GM18907 (cell line): ENCODE measurements at regions not wholly inside any gene's neighbourhood (a gene's known extent, or its start where the extent isn't known, plus 50 kb on each side); places are given as distances from the start of the nearest gene placed in this dataset.
A peak's percentile ranks its signal among the peaks of the same experiment; 100 is the strongest.
"Not testable (repeated sequence)": the region's sequence is repeated elsewhere in the genome, so short reads cannot be mapped to it uniquely, and the experiment has no call there.

Source experiments
- ATAC-seq: cut with Tn5 transposase; IDR thresholded peaks from one replicate; pipeline ENCODE4 v1.9.1; 2021; ENCODE audit warnings: mild to moderate bottlenecking, moderate library complexity; ENCODE audit not compliant: unreplicated experiment

DNA sequence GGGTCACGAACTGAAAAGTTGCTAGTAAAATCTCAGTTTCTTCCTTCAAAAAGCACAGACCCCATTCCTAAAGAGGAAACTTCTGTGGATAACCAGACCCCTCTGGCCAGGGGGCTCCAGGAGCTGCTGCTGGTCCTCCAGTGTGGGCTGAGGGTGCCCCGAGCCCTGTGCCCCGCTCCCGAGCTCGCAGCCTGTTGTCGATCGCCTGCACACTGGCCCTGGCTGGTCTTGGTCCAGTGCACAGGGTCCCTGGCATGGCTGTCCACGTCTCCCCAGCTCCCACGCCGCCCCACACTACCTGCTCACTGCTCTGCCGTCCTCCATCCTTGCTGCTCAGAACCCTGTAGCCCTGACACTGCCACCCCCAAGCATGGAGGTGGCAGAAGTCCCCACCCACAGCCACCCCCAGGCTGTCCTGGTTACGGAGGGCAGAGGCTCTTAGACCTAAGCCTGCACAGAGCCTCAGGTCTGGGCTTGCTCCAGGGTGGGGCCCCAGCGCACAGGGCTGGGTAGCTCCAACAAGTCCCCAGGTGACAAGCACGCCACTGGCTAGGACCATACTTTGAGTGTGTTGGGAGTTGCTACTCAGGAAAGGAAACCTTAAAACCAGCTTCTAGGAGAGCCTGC, 87.0 kb downstream of the PLXNA1 start:
- ATAC-seq, result no peak

DNA sequence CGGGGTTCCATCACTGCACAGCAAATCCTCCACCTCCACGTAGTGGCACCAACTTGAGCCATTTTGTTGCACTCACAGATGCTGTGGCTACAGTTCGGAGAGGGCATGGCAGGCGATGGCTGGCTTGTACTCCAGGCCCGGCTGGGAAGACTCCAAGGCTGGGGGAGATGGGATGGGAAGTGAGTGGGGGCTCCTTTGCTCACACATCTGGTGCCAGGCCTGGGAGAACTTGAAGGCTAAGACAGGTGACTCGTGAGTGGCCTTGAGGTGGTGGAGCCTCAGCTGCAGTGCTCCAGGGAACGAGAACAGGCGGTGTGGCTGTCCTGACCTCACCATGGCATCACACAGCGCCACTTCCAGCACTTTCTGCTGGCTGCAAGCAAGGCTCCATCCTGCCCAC, 87.9 kb downstream of the PLXNA1 start:
- ATAC-seq, result no peak

DNA sequence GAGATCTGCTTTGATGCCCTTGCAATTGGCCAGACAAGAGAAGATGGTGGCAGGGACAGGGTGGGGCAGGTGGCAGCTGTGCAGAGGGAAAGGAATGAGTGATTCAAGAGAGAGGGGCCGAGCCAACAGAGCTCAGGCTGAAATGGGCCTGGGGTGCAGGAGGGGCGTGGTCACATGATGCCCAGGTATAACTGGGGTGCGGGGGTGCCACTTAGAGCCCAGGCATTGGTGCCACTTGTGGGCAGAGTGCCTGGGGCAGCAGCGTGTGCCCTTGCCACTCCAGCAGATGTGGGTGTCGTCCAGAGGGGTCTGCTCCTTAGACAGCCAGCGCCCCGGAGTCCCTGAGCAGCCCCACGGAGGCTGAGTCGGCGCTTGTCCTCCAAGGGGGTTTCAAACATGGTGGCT, 88.7 kb downstream of the PLXNA1 start:
- ATAC-seq, result no peak

DNA sequence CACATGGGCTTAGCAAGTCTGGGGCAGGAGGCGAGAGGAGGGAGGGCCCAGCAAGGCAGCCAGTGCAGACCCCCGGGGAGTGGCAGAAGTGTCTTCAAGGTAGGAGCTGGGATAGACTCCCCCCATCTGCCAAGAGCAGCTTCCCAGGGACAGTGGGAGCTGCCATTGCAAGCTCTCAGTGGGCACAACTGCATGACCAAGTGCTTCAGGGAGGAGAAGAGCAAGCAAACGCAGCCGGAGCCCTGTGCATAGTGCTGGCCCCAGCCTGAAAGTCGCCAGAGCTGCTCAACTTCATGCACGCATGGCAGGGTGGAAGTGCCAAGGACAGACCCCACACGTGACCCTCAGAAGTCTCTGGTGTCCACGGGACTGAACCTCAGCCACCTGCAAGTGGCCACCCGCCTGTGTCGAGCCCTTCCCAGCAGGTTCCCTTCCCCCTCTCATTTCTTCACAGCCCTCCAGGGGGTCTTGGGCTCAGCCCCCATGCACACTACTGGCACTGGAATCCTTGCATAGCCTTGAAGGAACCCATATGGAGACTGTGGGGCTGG, 89.4 kb downstream of the PLXNA1 start:
- ATAC-seq, result no peak

DNA sequence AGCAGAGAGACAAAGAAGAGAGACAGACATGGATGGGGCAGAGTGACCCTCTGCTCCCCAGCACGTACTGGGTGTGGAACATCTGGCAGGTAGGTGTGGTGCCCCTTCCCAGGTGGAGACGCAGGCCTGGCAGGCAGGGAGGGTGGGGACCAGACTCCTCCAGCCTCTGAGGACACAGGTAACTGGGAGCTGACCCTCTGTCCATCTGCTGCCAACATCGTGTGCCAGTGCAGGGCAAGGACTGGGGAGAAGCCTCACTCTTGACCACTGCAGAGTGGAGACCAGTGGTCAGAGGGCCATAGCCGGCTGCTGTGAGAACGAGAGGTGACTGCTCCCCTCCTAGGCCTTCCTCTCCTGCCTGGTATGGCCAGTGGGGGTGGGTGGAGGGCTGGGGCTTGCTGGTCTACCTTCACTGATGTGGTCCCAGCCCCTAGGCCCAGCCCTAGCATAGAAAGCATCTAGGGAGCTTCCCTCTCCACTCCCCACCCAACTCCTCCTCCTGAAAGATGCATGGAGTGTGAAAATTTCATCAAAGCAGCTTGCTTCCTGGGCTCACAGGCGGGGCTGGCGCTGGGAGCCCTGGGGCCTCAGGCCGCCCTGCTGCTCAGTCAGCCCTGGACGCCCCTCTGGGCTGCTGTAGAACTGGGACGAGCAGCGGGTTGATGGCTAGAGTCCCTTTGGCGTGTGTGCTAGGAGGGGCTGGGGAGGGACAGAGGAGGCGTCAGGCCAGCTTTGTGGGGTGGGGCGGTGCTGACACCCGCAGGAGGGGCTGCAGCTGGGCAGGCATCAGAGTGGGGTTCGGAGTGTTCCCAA, 90.3 kb downstream of the PLXNA1 start:
- no peak for ATAC-seq

DNA sequence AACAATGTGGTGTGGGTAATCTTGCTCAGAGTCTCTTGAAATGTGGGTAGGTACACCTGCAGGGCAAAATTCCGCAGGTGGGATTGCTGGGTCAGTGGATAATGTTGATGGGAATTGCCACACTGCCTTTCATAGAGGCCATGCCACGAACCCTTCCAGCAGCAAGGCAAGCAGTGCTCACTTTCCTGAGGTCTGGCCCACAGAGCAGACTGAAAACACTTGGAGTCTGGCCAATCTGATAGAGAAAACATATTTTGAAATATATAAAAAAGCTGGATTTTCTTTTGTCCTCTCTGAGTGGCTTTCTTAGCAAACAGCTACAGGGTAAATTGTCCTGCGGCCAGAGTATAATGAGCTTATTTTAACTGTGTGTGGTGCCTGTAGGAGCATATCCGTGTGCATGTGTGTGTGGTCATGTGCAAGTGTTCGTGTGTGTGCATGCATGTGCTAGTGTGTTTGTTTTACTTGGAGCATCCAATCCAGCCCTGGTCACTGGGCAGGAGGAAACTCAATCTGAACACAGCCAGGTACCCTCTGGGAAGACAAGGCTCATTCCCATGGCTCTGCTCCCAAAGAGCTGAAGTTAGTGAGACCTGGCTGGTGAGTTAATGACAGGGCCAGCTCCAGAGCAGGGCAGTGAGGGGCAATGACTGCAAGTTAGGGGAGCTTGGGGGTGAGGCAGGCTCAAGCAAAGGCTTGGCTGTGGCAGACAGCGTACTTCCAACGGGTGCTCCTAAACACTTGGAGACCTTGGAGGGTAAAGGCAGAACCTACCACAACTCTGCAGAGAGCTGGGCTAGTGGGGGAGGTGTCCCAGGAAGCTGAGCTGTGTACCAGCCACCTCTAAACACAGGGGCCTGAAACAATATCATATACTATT, 91.3 kb downstream of the PLXNA1 start:
- no peak for ATAC-seq

DNA sequence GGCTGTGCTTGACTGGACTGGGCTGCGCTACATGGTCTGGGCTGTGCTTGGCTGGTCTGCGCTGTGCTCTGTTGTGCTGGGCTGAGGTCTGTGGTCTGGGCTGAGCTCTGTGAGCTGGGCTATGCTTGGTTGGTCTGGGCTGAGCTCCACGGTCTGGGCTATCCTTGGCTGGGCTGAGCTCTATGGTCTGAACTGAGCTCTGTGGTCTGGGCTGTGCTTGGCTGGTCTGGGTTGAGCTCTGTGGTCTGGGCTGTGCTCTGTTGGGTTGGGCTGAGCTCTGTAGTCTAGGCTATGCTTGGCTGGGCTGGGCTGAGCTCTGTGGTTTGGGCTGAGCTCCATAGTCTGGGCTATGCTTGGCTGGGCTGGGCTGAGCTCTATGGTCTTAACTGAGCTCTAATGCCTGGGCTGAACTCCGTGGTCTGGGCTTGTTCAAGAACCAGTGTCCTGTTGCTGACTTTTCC, 92.0 kb downstream of the PLXNA1 start:
- peak; percentile 92 for ATAC-seq

DNA sequence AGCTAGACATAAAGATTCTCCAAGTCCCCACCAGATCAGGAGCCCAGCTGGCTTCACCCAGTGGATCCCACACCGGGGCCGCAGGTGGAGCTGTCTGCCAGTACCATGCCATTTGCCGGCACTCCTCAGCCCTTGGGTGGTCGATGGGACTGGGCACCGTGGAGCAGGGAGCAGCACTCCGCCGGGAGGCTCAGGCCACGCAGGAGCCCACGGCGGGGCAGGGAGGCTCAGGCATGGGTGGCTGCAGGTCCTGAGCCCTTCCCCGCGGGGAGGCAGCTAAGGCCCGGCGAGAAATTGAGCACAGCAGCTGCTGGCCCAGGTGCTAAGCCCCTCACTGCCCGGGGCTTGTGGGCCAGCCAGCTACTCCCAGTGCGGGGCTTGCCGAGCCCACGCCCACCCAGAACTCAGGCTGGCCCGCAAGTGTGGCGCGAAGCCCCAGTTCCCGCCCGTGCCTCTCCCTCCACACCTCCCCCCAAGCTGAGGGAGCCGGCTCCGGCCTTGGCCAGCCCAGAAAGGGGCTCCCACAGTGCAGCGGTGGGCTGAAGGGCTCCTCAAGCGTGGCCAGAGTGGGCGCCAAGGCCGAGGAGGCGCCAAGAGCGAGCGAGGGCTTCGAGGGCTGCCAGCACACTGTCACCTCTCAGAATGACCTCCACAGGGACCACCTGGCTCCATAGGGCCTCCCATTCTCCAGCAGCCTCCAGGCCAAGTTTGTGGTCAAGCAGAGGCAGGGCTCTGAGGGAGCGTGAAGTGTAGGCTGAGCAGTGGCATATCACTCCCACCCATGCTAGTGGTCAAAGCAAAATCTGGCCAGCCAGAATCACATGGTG, 93.5 kb downstream of the PLXNA1 start:
- not testable (repeated sequence) for ATAC-seq

DNA sequence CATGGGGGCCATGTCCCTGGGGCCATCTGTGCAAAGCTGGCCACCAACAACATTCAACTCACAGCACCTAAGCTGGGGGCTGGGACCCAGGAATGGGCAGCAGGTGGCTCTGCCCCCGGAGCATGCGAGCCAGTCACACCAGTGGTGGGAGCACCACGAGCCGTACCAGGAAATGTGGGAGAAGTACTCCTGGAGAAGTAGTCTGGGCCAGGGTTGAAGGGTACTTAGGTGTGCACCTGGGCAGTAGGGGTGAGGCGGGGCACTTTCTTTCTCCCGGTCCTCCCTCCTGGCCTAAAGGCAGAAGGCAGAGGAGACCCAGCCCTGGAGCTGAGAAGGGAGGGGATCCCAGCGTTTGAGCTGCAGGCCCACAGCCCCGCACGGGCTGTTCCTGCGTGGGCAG, 94.2 kb downstream of the PLXNA1 start:
- ATAC-seq, result no peak

DNA sequence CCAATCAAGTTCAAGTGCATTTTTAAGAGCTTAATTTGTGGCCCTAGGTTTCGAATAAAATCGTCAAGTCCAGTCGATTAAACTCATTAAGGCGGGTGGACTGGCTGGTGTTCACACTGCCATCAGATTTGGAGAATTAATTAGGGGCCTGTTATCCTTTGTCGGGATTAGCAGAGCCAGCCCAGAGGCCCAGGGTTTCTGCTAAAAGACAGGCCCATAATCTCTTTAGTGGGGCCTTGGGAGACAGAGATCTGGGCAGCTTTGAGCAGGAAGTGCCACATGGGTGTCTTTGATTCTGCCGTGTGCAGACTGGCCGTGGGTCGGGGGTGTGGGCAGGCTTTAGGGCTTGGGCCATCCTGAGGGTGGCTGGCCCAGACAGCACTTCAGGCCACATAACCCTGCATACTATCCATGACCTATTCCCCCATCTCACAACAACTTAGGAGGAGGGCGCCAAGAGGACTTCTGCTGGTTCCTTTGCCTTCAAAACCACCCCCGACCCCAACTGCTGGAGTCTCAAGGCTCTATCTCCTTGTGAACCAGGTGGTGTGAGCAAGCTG, 94.7 kb downstream of the PLXNA1 start:
- no peak for ATAC-seq

DNA sequence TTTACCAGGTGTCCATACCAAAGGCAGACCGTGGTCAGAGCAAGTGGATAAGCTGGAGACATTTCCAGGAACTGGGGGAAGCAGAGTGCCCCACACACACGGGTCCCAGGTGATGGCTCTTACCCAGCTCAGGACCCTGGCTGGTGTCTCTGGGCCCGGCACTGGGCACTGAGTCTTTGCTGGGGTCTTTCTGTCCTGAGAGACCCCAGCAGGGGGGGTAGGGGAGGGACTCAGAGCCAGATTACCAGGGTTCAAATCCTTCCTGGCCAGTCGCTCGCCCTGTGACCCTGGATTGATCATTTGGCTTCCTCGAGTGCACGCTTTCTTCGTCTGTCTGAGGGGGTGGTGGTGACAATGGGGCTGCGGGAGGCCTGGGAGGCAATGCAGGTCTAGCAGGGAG, 95.7 kb downstream of the PLXNA1 start:
- ATAC-seq, result no peak

DNA sequence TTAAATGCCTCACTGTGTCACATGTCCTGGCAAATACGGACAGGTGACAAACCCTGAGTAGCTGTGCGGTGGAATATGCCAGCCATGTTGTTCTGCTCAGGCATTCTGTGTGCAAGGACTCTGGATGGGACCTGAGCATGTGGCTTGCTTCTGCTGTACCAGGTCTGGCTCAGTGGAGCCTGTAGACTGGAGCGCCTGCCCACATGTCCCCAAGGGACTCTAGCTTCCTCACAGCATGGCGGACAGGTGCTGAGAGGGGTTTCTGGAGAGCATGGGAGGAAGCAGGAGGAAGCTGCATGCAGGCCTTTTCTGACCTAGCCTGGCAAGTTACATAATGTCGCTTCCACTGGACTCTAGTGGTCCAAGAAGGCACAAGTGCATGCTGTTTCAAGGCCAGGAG, 96.3 kb downstream of the PLXNA1 start:
- ATAC-seq, result no peak

DNA sequence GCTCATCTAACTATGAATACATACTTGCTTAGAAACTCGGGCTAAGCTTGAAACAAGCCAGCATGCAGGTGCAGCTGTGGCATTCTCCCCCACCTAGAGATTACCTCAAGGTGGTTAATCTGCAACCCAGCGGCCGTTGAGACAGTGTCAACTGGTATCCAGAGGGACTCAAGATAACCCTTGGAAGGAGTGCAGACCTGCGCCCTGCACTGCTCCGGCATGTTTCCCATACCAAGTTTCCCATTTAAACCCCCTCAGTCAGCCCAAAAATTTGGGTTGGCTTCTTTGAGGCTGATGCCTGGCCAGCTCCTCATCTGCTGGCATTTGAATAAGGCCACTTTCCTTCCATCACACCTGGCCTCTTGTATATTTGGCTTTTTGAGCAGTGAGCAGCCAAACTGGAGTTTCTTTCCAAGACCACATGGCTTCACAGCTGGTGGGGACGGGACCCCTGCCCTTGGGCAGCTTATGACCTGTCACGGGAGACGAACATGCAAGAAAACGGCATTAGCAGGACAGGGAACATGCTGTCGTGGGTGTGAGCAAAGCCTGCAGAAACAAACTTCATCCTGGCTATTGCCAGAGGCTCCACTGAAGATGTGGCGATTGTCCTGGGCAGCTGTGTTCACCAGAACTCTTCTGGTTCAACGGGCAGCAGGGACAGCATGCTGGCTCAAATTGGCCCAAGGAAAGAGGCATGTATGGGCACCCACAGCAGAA, 98.2 kb downstream of the PLXNA1 start:
- ATAC-seq, result no peak

DNA sequence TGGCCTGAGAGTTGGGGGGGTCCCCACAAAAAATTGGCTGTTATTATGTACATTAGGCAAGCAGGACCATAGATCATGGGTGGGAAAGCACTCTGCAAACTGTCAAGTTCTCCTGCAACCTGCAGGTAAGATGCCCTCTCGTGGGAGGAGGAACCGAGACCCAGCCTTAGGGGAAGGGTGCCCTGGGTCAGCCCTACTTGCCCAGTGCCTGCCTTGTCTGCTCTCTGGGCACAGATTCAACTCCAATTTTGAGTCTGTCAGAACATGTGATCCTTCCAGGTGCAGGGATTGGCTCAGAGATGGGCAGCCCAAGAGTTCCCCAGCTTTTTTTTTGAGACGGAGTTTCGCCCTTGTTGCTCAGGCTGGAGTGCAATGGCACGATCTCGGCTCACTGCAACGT, 99.2 kb downstream of the PLXNA1 start:
- ATAC-seq, result no peak

DNA sequence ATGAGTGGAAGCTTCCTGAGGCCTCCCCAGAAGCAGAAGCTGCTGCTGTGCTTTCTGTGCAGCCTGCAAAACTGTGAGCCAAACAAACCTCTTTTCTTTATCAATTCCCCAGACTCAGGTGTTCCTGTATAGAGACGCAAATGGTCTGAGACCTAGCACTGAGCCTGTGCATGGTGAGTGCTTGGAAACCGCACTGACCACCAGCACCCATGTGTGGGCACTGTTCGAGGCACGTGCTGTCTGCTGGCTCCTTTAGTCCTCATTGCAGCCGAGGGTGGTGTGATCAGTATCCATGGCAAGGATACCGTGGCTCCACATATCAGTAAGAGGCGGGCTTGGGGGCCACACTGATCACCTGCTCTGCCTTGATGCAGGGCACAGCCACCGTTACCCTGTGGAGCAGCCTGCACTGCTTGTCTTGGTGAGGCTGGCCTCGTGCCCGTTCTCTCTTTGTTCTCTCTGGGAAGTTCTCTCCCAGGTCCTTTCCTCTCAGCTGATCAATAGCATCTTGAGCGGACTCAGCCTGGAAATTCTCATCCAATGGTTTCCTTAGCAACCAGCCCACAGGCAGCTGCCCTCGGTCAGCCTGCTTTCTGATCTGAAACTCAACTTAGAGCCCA, 101.0 kb downstream of the PLXNA1 start:
- ATAC-seq, result no peak

DNA sequence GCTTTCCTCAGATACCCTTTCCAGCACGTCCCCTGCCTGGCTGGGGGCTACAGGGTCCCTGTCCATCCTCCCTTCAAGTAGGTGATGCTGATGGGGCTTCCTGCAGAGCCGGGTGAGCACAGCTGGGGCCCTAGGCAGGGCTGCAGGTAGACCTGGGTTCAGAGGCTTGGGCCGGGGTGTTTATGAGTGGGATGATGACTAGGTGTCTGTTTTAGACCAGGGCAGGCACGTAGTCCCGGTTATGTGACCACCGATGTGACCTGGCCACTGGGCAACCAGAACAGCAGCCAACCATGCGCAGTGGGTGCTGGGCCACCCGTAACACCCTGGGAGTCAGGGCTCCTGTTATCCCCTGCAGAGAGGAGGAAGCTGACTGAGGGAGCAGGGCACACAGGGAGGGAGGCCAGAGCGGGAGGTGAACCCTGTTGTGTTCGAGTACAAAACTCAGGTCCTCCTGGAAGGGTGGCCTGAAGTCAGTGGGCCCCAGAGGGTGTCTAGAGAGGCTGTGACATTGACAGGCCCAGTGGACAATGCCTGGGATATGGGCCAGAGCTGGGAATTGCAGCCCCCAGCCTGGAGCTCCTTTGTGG, 101.6 kb downstream of the PLXNA1 start:
- no peak for ATAC-seq

DNA sequence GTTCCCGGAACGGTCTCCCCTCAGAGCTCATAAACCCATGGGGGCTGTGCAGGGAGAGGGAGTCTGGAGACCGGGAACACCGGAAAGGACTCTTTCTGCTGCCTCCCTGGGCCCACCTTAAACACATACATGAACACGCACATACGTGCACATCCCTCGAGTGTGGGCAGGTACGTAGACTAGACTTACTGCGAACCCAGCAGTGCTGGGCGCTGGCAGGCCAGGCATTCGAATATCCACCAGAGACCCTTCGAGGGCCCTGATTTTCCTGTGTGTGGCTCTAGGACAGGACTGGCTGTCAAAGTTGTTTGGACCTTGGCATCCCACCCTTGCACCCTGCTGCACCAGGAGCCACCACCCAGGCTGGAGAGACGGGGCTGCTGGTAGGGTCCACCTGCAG, 102.7 kb downstream of the PLXNA1 start:
- no peak for ATAC-seq

DNA sequence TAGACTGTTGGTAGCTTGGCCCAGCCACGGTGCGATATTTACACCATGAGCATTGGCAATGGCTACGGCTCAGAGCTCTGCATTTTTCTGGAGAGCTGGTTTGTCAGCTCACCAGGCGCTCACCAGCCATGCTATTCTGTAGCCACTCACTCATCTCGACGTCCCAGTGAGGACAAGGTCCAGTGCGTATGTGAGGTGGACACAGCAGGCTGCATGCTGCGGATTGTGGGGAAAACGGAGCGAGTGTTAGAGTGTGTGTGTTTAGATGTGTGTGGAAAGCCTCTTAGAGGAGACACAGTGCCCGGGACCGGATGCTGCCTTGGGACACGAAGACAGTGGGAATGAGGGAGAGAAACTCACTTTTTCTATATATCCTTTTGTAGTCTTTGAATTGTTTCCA, 103.7 kb downstream of the PLXNA1 start:
- ATAC-seq, result not testable (repeated sequence)

DNA sequence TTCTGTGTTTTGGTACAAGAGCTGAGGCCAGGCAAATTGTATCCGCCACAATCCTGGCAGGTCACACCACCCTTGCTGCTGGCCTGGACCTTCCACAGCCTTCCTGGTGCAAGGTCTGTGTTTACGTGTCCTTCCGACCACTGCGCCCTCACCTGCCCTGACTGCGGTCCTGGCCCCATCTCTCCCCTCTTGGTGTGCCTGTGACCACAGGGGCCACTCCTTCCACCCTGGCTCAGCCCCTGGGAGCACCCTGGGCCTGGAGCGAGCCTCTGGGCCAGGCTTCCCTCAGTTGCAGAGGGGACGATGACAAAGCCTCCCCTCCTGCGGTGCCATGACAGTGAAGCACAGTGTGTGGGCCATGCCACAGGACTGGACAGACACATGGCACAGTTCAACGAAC, 104.5 kb downstream of the PLXNA1 start:
- no peak for ATAC-seq
